ENCODE measurements at regions not wholly inside any gene's neighbourhood (a gene's known extent, or its start where the extent isn't known, plus 50 kb on each side); places are given as distances from the start of the nearest gene placed in this dataset.

DNA sequence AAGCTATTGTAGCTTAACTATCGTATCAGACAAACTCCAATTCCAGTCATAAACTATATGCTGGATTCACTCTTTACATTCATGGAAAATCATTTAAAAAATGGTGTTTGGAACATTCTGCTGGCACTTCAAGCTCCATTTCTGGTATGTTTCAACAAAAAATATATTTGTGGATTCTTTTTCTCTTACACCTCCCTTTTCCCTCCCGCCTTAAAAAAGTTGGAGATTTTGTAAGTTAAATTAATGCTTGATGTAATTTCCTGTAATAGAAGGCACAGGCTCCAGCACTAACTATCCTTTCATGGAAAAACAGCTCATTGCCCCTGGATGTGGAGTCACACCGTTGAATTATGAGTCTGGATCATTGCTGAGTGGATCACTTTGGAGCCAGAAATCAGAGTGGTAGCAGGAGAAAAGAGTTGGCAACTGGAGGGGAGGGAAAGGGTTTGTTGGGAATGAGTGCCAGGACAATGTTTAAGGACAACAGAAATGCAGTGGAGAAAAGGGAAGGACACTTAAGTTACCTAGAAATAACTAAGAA, 102.8 kb downstream of the ICOS start:
- H4K20me1 ChIP-seq (ENCODE audit: insufficient read depth, low read length): no peaks in the 10 kb centered on the region
- ChIA-PET CTCF (ENCODE audit: unreplicated experiment) (interaction anchor here (0.5 kb wide), 1 partner anchor 15 kb away, joined by 3 read pairs; no protein-coding TSS in a partner anchor), POLR2A (interaction anchor here (0.6 to 1.0 kb wide), 2 partner anchors 11 to 775 kb away, joined by 3 read pairs; no protein-coding TSS in a partner anchor)
- intact Hi-C loops (cut with micrococcal nuclease; ENCODE audit: unreplicated experiment): no loop called here
- no peaks in the 10 kb centered on the region for H3K9me2 ChIP-seq (ENCODE audit: insufficient read depth, low read length)
- no peak for TF ChIP-seq CTCF (conservative IDR thresholded peaks at IDR 0.05; ENCODE audit: low read length)
- TF ChIP-seq EZH2phosphoT487 (IDR thresholded peaks at IDR 0.05; ENCODE audit: borderline replicate concordance, low read depth, low read length): no peak
- peaks cover 3% of the 10 kb centered on the region for H3K4me1 ChIP-seq (ENCODE audit: insufficient read depth, low read length, poor library complexity, severe bottlenecking)
- H3K27ac ChIP-seq (ENCODE audit: low read depth, low read length, poor library complexity, severe bottlenecking): no peak overlapping the region
- 0 out of 2 replicates have a peak, but pooled peaks cover 4% of the 10 kb centered on the region for H3K9me3 ChIP-seq (ENCODE audit: low read length)
- DNase-seq (ENCODE audit: low spot score): no peak
- no peak overlapping the region for H2AFZ ChIP-seq (ENCODE audit: low read length)
- no peaks in the 10 kb centered on the region; the same call in 1 of the 2 replicates for H3K36me3 ChIP-seq (ENCODE audit: insufficient read depth, low read length)
- no peak overlapping the region for H3K4me2 ChIP-seq (ENCODE audit: low read length)
- no peaks in the 10 kb centered on the region for H3K79me2 ChIP-seq (ENCODE audit: insufficient read depth, low read depth, low read length)
- BruUV-seq (replicated peaks): no TSS peak
- H3K4me3 ChIP-seq (ENCODE audit: low read depth, low read length, poor library complexity, severe bottlenecking): no peak overlapping the region

GRCh38 chr2:204040016-204040415, 103.5 kb downstream of the ICOS start:
- no TSS peak for BruUV-seq (replicated peaks)
- ChIA-PET CTCF (ENCODE audit: unreplicated experiment) (interaction anchor here (0.5 kb wide), 1 partner anchor 464 kb away, joined by 3 read pairs; no protein-coding TSS in a partner anchor), POLR2A (interaction anchor here (0.6 kb wide), 1 partner anchor 775 kb away, joined by 3 read pairs; no protein-coding TSS in a partner anchor)
- H3K9me3 ChIP-seq (ENCODE audit: low read length): 0 out of 2 replicates have a peak, but pooled peaks cover 5% of the 10 kb centered on the region
- peaks cover 9% of the 10 kb centered on the region for H3K4me1 ChIP-seq (ENCODE audit: insufficient read depth, low read length, poor library complexity, severe bottlenecking)
- H3K9me2 ChIP-seq (ENCODE audit: insufficient read depth, low read length): no peaks in the 10 kb centered on the region
- no peak overlapping the region for H3K27ac ChIP-seq (ENCODE audit: low read depth, low read length, poor library complexity, severe bottlenecking)
- intact Hi-C loops (cut with micrococcal nuclease; ENCODE audit: unreplicated experiment): no loop called here
- no peaks in the 10 kb centered on the region for H3K79me2 ChIP-seq (ENCODE audit: insufficient read depth, low read depth, low read length)
- no peak for DNase-seq (ENCODE audit: low spot score)
- no peak overlapping the region for H3K4me2 ChIP-seq (ENCODE audit: low read length)
- no peak overlapping the region for H3K4me3 ChIP-seq (ENCODE audit: low read depth, low read length, poor library complexity, severe bottlenecking)
- no peaks in the 10 kb centered on the region; the same call in 1 of the 2 replicates for H3K36me3 ChIP-seq (ENCODE audit: insufficient read depth, low read length)
- TF ChIP-seq EZH2phosphoT487 (IDR thresholded peaks at IDR 0.05; ENCODE audit: borderline replicate concordance, low read depth, low read length) (no peak), CTCF (conservative IDR thresholded peaks at IDR 0.05; ENCODE audit: low read length) (no peak)
- H4K20me1 ChIP-seq (ENCODE audit: insufficient read depth, low read length): no peaks in the 10 kb centered on the region
- H2AFZ ChIP-seq (ENCODE audit: low read length): no peak overlapping the region

DNA sequence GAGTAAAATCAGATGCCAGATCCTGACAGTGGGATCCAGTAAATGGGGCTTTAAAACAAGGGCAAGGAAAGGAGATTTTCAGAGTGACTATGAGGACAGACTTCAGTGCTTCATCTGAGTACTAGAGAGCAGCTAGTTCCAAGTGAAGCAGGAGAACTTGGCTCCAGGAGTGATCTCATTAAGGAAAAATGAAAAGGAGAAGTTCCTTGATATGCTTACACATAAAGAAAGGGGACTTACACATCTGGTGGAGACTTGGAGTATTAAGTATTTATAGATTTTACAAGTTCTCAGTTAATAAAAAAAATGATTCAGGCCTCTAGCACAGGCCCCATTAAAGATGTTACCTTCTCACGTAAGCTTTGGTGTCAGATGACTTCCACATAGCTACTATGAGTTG, 105.8 kb downstream of the ICOS start:
- ChIA-PET CTCF (ENCODE audit: unreplicated experiment) (no interaction called here), POLR2A (interaction anchor here (0.7 to 0.9 kb wide), 2 partner anchors 14 to 1271 kb away, joined by 3 to 6 read pairs; no protein-coding TSS in a partner anchor)
- no TSS peak for BruUV-seq (replicated peaks)
- intact Hi-C loops (cut with micrococcal nuclease; ENCODE audit: unreplicated experiment): no loop called here
- TF ChIP-seq EZH2phosphoT487 (IDR thresholded peaks at IDR 0.05; ENCODE audit: borderline replicate concordance, low read depth, low read length): no peak
- no peak for TF ChIP-seq CTCF (conservative IDR thresholded peaks at IDR 0.05; ENCODE audit: low read length)
- peaks cover 33% of the 10 kb centered on the region for H3K4me1 ChIP-seq (ENCODE audit: insufficient read depth, low read length, poor library complexity, severe bottlenecking)
- H3K4me3 ChIP-seq (ENCODE audit: low read depth, low read length, poor library complexity, severe bottlenecking): no peak overlapping the region
- H3K79me2 ChIP-seq (ENCODE audit: insufficient read depth, low read depth, low read length): no peaks in the 10 kb centered on the region
- no peaks in the 10 kb centered on the region; the same call in 1 of the 2 replicates for H3K36me3 ChIP-seq (ENCODE audit: insufficient read depth, low read length)
- H3K4me2 ChIP-seq (ENCODE audit: low read length): no peak overlapping the region
- no peak overlapping the region for H3K27ac ChIP-seq (ENCODE audit: low read depth, low read length, poor library complexity, severe bottlenecking)
- no peaks in the 10 kb centered on the region for H4K20me1 ChIP-seq (ENCODE audit: insufficient read depth, low read length)
- no peak for DNase-seq (ENCODE audit: low spot score)
- H3K9me2 ChIP-seq (ENCODE audit: insufficient read depth, low read length): no peaks in the 10 kb centered on the region
- H2AFZ ChIP-seq (ENCODE audit: low read length): peak overlapping the region; percentile 26; the same call in 1 of the 2 replicates
- 0 out of 2 replicates have a peak, but pooled peaks cover 5% of the 10 kb centered on the region for H3K9me3 ChIP-seq (ENCODE audit: low read length)
